ENCODE measurements at regions not wholly inside any gene's neighbourhood (a gene's known extent, or its start where the extent isn't known, plus 50 kb on each side); places are given as distances from the start of the nearest gene placed in this dataset.

- 21% methylated on average over 15 of the region's 20 CpGs for WGBS (ENCODE audit: insufficient coverage)
- Histone ChIP-seq H3K4me2 (replicated peaks; ENCODE audit: extremely low read depth, low read length, poor library complexity, severe bottlenecking) (peak overlapping the region; percentile 90), H3K9ac (ENCODE audit: insufficient read depth, low read length, poor library complexity, severe bottlenecking) (peak overlapping the region; percentile 88), H3K36me3 (replicated peaks in 1 of 2; ENCODE audit: control insufficient read depth in 1 of 2, insufficient read depth in 2 of 2, low read length in 2 of 2) (peaks cover 0 to 8% of the 10 kb centered on the region in 2 donors), H3K9me3 (replicated peaks in 1 of 2; ENCODE audit: control insufficient read depth in 1 of 2, insufficient read depth in 1 of 2, low read length in 2 of 2) (no peaks in the 10 kb centered on the region), H3K79me2 (ENCODE audit: insufficient read depth, low read length) (peaks cover 26% of the 10 kb centered on the region), H3K4me1 (ENCODE audit: control insufficient read depth in 1 of 2, insufficient read depth in 2 of 2, low read length in 2 of 2) (peaks cover 25 to 42% of the 10 kb centered on the region in 2 donors), H4K20me1 (ENCODE audit: insufficient read depth, low read length) (no peaks in the 10 kb centered on the region), H3K27me3 (ENCODE audit: control insufficient read depth in 2 of 2, insufficient read depth in 2 of 2, low read length in 2 of 2) (no peaks in the 10 kb centered on the region), H2AFZ (ENCODE audit: insufficient read depth, low read depth, low read length, poor library complexity, severe bottlenecking) (peak overlapping the region; percentile 86), H3K27ac (ENCODE audit: low read depth in 1 of 2, low read length in 2 of 2) (peak overlapping the region; percentile 82 to 97), H3K4me3 (replicated peaks in 1 of 3; ENCODE audit: low read depth in 2 of 3, low read length in 3 of 3) (peak overlapping the region; percentile 62 to 89 (median 72))
- intact Hi-C loops (cut with micrococcal nuclease) = no loop called here
- H3K36me3 Mint-ChIP-seq = peaks cover 29 to 30% of the 10 kb centered on the region in 2 donors
- peak in 2 of 3 donors; percentile 2 to 3 for DNase-seq
- H3K27ac Mint-ChIP-seq = peak overlapping the region; percentile 98 to 99 (median 98)
- peak overlapping the region; percentile 93 to 98 for H3K4me3 Mint-ChIP-seq
- H3K4me1 Mint-ChIP-seq = peaks cover 40% of the 10 kb centered on the region
- TF ChIP-seq CTCF (IDR thresholded peaks at IDR 0.05) = no peak
- H3K27me3 Mint-ChIP-seq (ENCODE audit: low read depth in 3 of 3) = peaks cover 0 to 1% (median 0%) of the 10 kb centered on the region in 3 donors
- peaks cover 0 to 2% (median 0%) of the 10 kb centered on the region in 7 donors for H3K9me3 Mint-ChIP-seq
Observed at GRCh38 chr14:101119830-101120571, 216.5 kb upstream of the RTL1 start.

GRCh38 chr14:101120641-101121507 lies 217.4 kb upstream of the RTL1 start:
- TF ChIP-seq CTCF (IDR thresholded peaks at IDR 0.05) = no peak
- peak overlapping the region; percentile 62 to 89 (median 72) for H3K4me3 ChIP-seq (replicated peaks in 1 of 3; ENCODE audit: low read depth in 2 of 3, low read length in 3 of 3)
- peaks cover 40% of the 10 kb centered on the region for H3K4me1 Mint-ChIP-seq
- no peaks in the 10 kb centered on the region for H3K27me3 ChIP-seq (ENCODE audit: control insufficient read depth in 2 of 2, insufficient read depth in 2 of 2, low read length in 2 of 2)
- peak; percentile 93 to 95 (median 93) for DNase-seq
- H3K9me3 Mint-ChIP-seq = peaks cover 0 to 2% (median 0%) of the 10 kb centered on the region in 7 donors
- 0% methylated on average over 18 of the region's 19 CpGs for WGBS (ENCODE audit: insufficient coverage)
- intact Hi-C loops (cut with micrococcal nuclease) = no loop called here
- peaks cover 0 to 8% of the 10 kb centered on the region in 2 donors for H3K36me3 ChIP-seq (replicated peaks in 1 of 2; ENCODE audit: control insufficient read depth in 1 of 2, insufficient read depth in 2 of 2, low read length in 2 of 2)
- peaks cover 0 to 1% (median 0%) of the 10 kb centered on the region in 3 donors for H3K27me3 Mint-ChIP-seq (ENCODE audit: low read depth in 3 of 3)
- H3K27ac Mint-ChIP-seq = peak overlapping the region; percentile 98 to 99 (median 98)
- peaks cover 25 to 42% of the 10 kb centered on the region in 2 donors for H3K4me1 ChIP-seq (ENCODE audit: control insufficient read depth in 1 of 2, insufficient read depth in 2 of 2, low read length in 2 of 2)
- no peaks in the 10 kb centered on the region for H3K9me3 ChIP-seq (replicated peaks in 1 of 2; ENCODE audit: control insufficient read depth in 1 of 2, insufficient read depth in 1 of 2, low read length in 2 of 2)
- H3K79me2 ChIP-seq (ENCODE audit: insufficient read depth, low read length) = peaks cover 26% of the 10 kb centered on the region
- H3K36me3 Mint-ChIP-seq = peaks cover 29 to 30% of the 10 kb centered on the region in 2 donors
- H3K27ac ChIP-seq (ENCODE audit: low read depth in 1 of 2, low read length in 2 of 2) = peak overlapping the region; percentile 82 to 97
- H3K9ac ChIP-seq (ENCODE audit: insufficient read depth, low read length, poor library complexity, severe bottlenecking) = peak overlapping the region; percentile 88
- no peaks in the 10 kb centered on the region for H4K20me1 ChIP-seq (ENCODE audit: insufficient read depth, low read length)
- peak overlapping the region; percentile 93 to 98 for H3K4me3 Mint-ChIP-seq
- peak overlapping the region; percentile 86 for H2AFZ ChIP-seq (ENCODE audit: insufficient read depth, low read depth, low read length, poor library complexity, severe bottlenecking)
- peak overlapping the region; percentile 90 for H3K4me2 ChIP-seq (replicated peaks; ENCODE audit: extremely low read depth, low read length, poor library complexity, severe bottlenecking)

Data from CD14-positive monocyte (primary cell).